Loucy (cell line): ENCODE measurements at regions not wholly inside any gene's neighbourhood (a gene's known extent, or its start where the extent isn't known, plus 50 kb on each side); places are given as distances from the start of the nearest gene placed in this dataset.

Experiments used
- CTCF ChIP-seq: fragments of 200-600 bp; sonication (generic); conservative IDR thresholded peaks from 2 replicates; pipeline ENCODE4 v1.5.1; 2014; ENCODE audit warnings: mild to moderate bottlenecking, antibody characterized with exemption, low read length
- EZH2phosphoT487 ChIP-seq: fragments of 200-600 bp; IDR thresholded peaks from 2 replicates; pipeline ENCODE4 v1.6.1; 2018; ENCODE audit warnings: antibody characterized with exemption, mild to moderate bottlenecking, moderate library complexity, borderline replicate concordance

- TF ChIP-seq CTCF, result no peak
- TF ChIP-seq EZH2phosphoT487, result no peak
Measured at GRCh38 chr14:104398656-104399055, 180.9 kb upstream of the C14orf180 start.
